ENCODE measurements at regions not wholly inside any gene's neighbourhood (a gene's known extent, or its start where the extent isn't known, plus 50 kb on each side); places are given as distances from the start of the nearest gene placed in this dataset.
"Not testable (repeated sequence)": the region's sequence is repeated elsewhere in the genome, so short reads cannot be mapped to it uniquely, and the experiment has no call there.

GRCh38 chr18:10124557-10124956 lies 210.7 kb downstream of the VAPA start:
- intact Hi-C loops (cut with micrococcal nuclease): loop anchor here (10.0 kb wide), 1 partner anchor 400 kb away; the partner anchor contains the start of gene NAPG

GRCh38 chr18:10124967-10125366 lies 211.2 kb downstream of the VAPA start:
- intact Hi-C loops (cut with micrococcal nuclease): loop anchor here (10.0 kb wide), 1 partner anchor 400 kb away; the partner anchor contains the start of gene NAPG
- peaks cover 14% of the 10 kb centered on the region for H3K27me3 Mint-ChIP-seq (ENCODE audit: insufficient read depth)
- H3K9me3 Mint-ChIP-seq: no peaks in the 10 kb centered on the region
- DNase-seq (ENCODE audit: low spot score): no peak
- no peaks in the 10 kb centered on the region for H3K36me3 Mint-ChIP-seq (ENCODE audit: low read depth)
- peaks cover 25% of the 10 kb centered on the region for H3K4me1 Mint-ChIP-seq (ENCODE audit: low read depth)
- H3K27ac Mint-ChIP-seq: peak overlapping the region; percentile 64
- no peak overlapping the region for H3K4me3 Mint-ChIP-seq

More at GRCh38 chr18:10124557-10124956, 210.7 kb downstream of the VAPA start:
- no peaks in the 10 kb centered on the region for H3K36me3 Mint-ChIP-seq (ENCODE audit: low read depth)
- H3K4me3 Mint-ChIP-seq: no peak overlapping the region
- peaks cover 25% of the 10 kb centered on the region for H3K4me1 Mint-ChIP-seq (ENCODE audit: low read depth)
- H3K27me3 Mint-ChIP-seq (ENCODE audit: insufficient read depth): peaks cover 10% of the 10 kb centered on the region
- DNase-seq (ENCODE audit: low spot score): no peak
- H3K27ac Mint-ChIP-seq: no peak overlapping the region
- H3K9me3 Mint-ChIP-seq: no peaks in the 10 kb centered on the region

GRCh38 chr18:10127729-10128128 lies 213.9 kb downstream of the VAPA start:
- H3K36me3 Mint-ChIP-seq (ENCODE audit: low read depth): no peaks in the 10 kb centered on the region
- no peak overlapping the region for H3K4me3 Mint-ChIP-seq
- H3K27ac Mint-ChIP-seq: no peak overlapping the region
- H3K27me3 Mint-ChIP-seq (ENCODE audit: insufficient read depth): peaks cover 30% of the 10 kb centered on the region
- no peaks in the 10 kb centered on the region for H3K9me3 Mint-ChIP-seq
- intact Hi-C loops (cut with micrococcal nuclease): loop anchor here (10.0 kb wide), 1 partner anchor 397 kb away; the partner anchor contains the start of gene NAPG
- DNase-seq (ENCODE audit: low spot score): no peak
- peaks cover 16% of the 10 kb centered on the region for H3K4me1 Mint-ChIP-seq (ENCODE audit: low read depth)

- Mint-ChIP-seq H3K4me1 (ENCODE audit: low read depth) (peaks cover 6% of the 10 kb centered on the region), H3K4me3 (no peak overlapping the region), H3K9me3 (no peaks in the 10 kb centered on the region), H3K27me3 (ENCODE audit: insufficient read depth) (peaks cover 37% of the 10 kb centered on the region), H3K27ac (no peak overlapping the region), H3K36me3 (ENCODE audit: low read depth) (peaks cover 3% of the 10 kb centered on the region)
- no peak for DNase-seq (ENCODE audit: low spot score)
- intact Hi-C loops (cut with micrococcal nuclease): loop anchor here (10.0 kb wide), 1 partner anchor 396 kb away; the partner anchor contains the start of gene NAPG
Measured at GRCh38 chr18:10128921-10129501, 215.2 kb downstream of the VAPA start.

GRCh38 chr18:10130606-10131005 lies 216.8 kb downstream of the VAPA start:
- no peaks in the 10 kb centered on the region for H3K4me1 Mint-ChIP-seq (ENCODE audit: low read depth)
- H3K9me3 Mint-ChIP-seq: no peaks in the 10 kb centered on the region
- DNase-seq (ENCODE audit: low spot score): no peak
- H3K4me3 Mint-ChIP-seq: no peak overlapping the region
- peaks cover 3% of the 10 kb centered on the region for H3K36me3 Mint-ChIP-seq (ENCODE audit: low read depth)
- intact Hi-C loops (cut with micrococcal nuclease): no loop called here
- peaks cover 44% of the 10 kb centered on the region for H3K27me3 Mint-ChIP-seq (ENCODE audit: insufficient read depth)
- H3K27ac Mint-ChIP-seq: no peak overlapping the region

GRCh38 chr18:10131081-10131459 lies 217.3 kb downstream of the VAPA start:
- Mint-ChIP-seq H3K27ac (no peak overlapping the region), H3K4me1 (ENCODE audit: low read depth) (no peaks in the 10 kb centered on the region), H3K9me3 (no peaks in the 10 kb centered on the region), H3K27me3 (ENCODE audit: insufficient read depth) (peaks cover 44% of the 10 kb centered on the region), H3K4me3 (no peak overlapping the region), H3K36me3 (ENCODE audit: low read depth) (peaks cover 3% of the 10 kb centered on the region)
- no peak for DNase-seq (ENCODE audit: low spot score)
- intact Hi-C loops (cut with micrococcal nuclease): no loop called here

- H3K4me1 Mint-ChIP-seq (ENCODE audit: low read depth): no peaks in the 10 kb centered on the region
- no peak overlapping the region for H3K4me3 Mint-ChIP-seq
- no peak for DNase-seq (ENCODE audit: low spot score)
- intact Hi-C loops (cut with micrococcal nuclease): no loop called here
- no peaks in the 10 kb centered on the region for H3K9me3 Mint-ChIP-seq
- no peak overlapping the region for H3K27ac Mint-ChIP-seq
- H3K27me3 Mint-ChIP-seq (ENCODE audit: insufficient read depth): peaks cover 44% of the 10 kb centered on the region
- H3K36me3 Mint-ChIP-seq (ENCODE audit: low read depth): peaks cover 3% of the 10 kb centered on the region
Measured at GRCh38 chr18:10131460-10132395, 217.9 kb downstream of the VAPA start.

- DNase-seq (ENCODE audit: low spot score): no peak
- Mint-ChIP-seq H3K9me3 (no peaks in the 10 kb centered on the region), H3K27ac (no peak overlapping the region), H3K4me3 (no peak overlapping the region), H3K36me3 (ENCODE audit: low read depth) (peaks cover 3% of the 10 kb centered on the region), H3K27me3 (ENCODE audit: insufficient read depth) (peaks cover 39% of the 10 kb centered on the region), H3K4me1 (ENCODE audit: low read depth) (no peaks in the 10 kb centered on the region)
- intact Hi-C loops (cut with micrococcal nuclease): no loop called here
Measured at GRCh38 chr18:10133516-10133915, 219.7 kb downstream of the VAPA start.

- intact Hi-C loops (cut with micrococcal nuclease): no loop called here
- Mint-ChIP-seq H3K4me3 (no peak overlapping the region), H3K4me1 (ENCODE audit: low read depth) (no peaks in the 10 kb centered on the region), H3K36me3 (ENCODE audit: low read depth) (peaks cover 3% of the 10 kb centered on the region), H3K27me3 (ENCODE audit: insufficient read depth) (peaks cover 36% of the 10 kb centered on the region), H3K9me3 (no peaks in the 10 kb centered on the region), H3K27ac (no peak overlapping the region)
- no peak for DNase-seq (ENCODE audit: low spot score)
Measured at GRCh38 chr18:10134204-10134603, 220.4 kb downstream of the VAPA start.

- H3K36me3 Mint-ChIP-seq (ENCODE audit: low read depth); H3K27ac Mint-ChIP-seq; H3K9me3 Mint-ChIP-seq; DNase-seq (ENCODE audit: low spot score); intact Hi-C loops (cut with micrococcal nuclease); H3K4me1 Mint-ChIP-seq (ENCODE audit: low read depth); H3K4me3 Mint-ChIP-seq: not testable (repeated sequence)
- H3K27me3 Mint-ChIP-seq (ENCODE audit: insufficient read depth): peaks cover 33% of the 10 kb centered on the region
Measured at GRCh38 chr18:10134749-10135148, 220.9 kb downstream of the VAPA start.

- H3K27me3 Mint-ChIP-seq (ENCODE audit: insufficient read depth): peaks cover 32% of the 10 kb centered on the region
- H3K27ac Mint-ChIP-seq: no peak overlapping the region
- H3K36me3 Mint-ChIP-seq (ENCODE audit: low read depth): peaks cover 3% of the 10 kb centered on the region
- no peak overlapping the region for H3K4me3 Mint-ChIP-seq
- intact Hi-C loops (cut with micrococcal nuclease): no loop called here
- peaks cover 4% of the 10 kb centered on the region for H3K4me1 Mint-ChIP-seq (ENCODE audit: low read depth)
- DNase-seq (ENCODE audit: low spot score): no peak
- no peaks in the 10 kb centered on the region for H3K9me3 Mint-ChIP-seq
Measured at GRCh38 chr18:10135302-10135926, 221.6 kb downstream of the VAPA start.

GRCh38 chr18:10138719-10139118 lies 224.9 kb downstream of the VAPA start:
- Mint-ChIP-seq H3K9me3 (no peaks in the 10 kb centered on the region), H3K27ac (no peak overlapping the region), H3K4me3 (no peak overlapping the region), H3K36me3 (ENCODE audit: low read depth) (no peaks in the 10 kb centered on the region), H3K27me3 (ENCODE audit: insufficient read depth) (peaks cover 11% of the 10 kb centered on the region), H3K4me1 (ENCODE audit: low read depth) (peaks cover 5% of the 10 kb centered on the region)
- DNase-seq (ENCODE audit: low spot score): no peak
- intact Hi-C loops (cut with micrococcal nuclease): no loop called here
